Caco-2 (cell line): ENCODE measurements at regions not wholly inside any gene's neighbourhood (a gene's known extent, or its start where the extent isn't known, plus 50 kb on each side); places are given as distances from the start of the nearest gene placed in this dataset.

Experiments used
- BruUV-seq: library from RNA; stranded (reverse); fragments of 400-500 nt; replicated peaks from 2 replicates; lab custom pipeline; 2021; lab: Mats Ljungman, UMichigan
- CTCF ChIA-PET: fragments of 300-600 bp; sonication (Branson Sonifier 250); formaldehyde crosslinking; loops from one replicate; lab custom pipeline; 2022; ENCODE audit warnings: antibody characterized with exemption; lab: Charles Lee
- POLR2A ChIA-PET: fragments of 300-600 bp; sonication (Branson Sonifier 250); formaldehyde crosslinking; loops from one replicate; lab custom pipeline; 2022; ENCODE audit warnings: antibody characterized with exemption; lab: Charles Lee
- DNase-seq, 2 experiments: peaks; one replicate each; pipeline versions ENCODE4 v3.0.0 to v3.0.0-alpha.2; 2020 to 2022
- H3K27me3 ChIP-seq: replicated peaks from 2 replicates; pipeline ENCODE4 v1.6.0; 2011; ENCODE audit warnings: low read length; ENCODE audit not compliant: control insufficient read depth, insufficient read depth
- H3K36me3 ChIP-seq: 2 replicates; pipeline ENCODE4 v1.5.1; 2011; ENCODE audit warnings: low read length; ENCODE audit not compliant: control insufficient read depth, insufficient read depth
- H3K4me1 ChIP-seq: fragments of 250-450 bp; sonication (Bioruptor Pico); 2 replicates; pipeline ENCODE4 v1.5.1; 2020; ENCODE audit warnings: mild to moderate bottlenecking
- H3K4me3 ChIP-seq: 2 replicates; pipeline ENCODE4 v1.5.1; 2011; ENCODE audit warnings: low read depth, mild to moderate bottlenecking, control low read depth, low read length
- H3K9me3 ChIP-seq: fragments of 250-450 bp; sonication (Bioruptor Pico); 2 replicates; pipeline ENCODE4 v1.5.1; 2020; ENCODE audit warnings: mild to moderate bottlenecking, moderate library complexity
- H3K27ac Mint-ChIP-seq: one replicate; pipeline ENCODE4 v1.8.0; 2022; ENCODE audit warnings: mixed read lengths; ENCODE audit not compliant: unreplicated experiment
- H3K27me3 Mint-ChIP-seq: one replicate; pipeline ENCODE4 v1.8.0; 2022; ENCODE audit warnings: mixed read lengths; ENCODE audit not compliant: insufficient read depth, unreplicated experiment
- H3K36me3 Mint-ChIP-seq: one replicate; pipeline ENCODE4 v1.8.0; 2022; ENCODE audit warnings: mild to moderate bottlenecking, mixed read lengths; ENCODE audit not compliant: insufficient read depth, unreplicated experiment
- H3K4me1 Mint-ChIP-seq: one replicate; pipeline ENCODE4 v1.8.0; 2022; ENCODE audit warnings: low read depth, mixed read lengths; ENCODE audit not compliant: unreplicated experiment
- H3K4me3 Mint-ChIP-seq: one replicate; pipeline ENCODE4 v1.8.0; 2022; ENCODE audit warnings: mild to moderate bottlenecking, moderate library complexity, mixed read lengths; ENCODE audit not compliant: unreplicated experiment
- H3K9me3 Mint-ChIP-seq: one replicate; pipeline ENCODE4 v1.8.0; 2022; ENCODE audit warnings: mixed read lengths; ENCODE audit not compliant: unreplicated experiment
- intact Hi-C: fragments of 100-400 bp; cut with micrococcal nuclease; formaldehyde crosslinking; loops from one replicate; pipeline ENCODE4 v1.10.0; 2022; ENCODE audit not compliant: unreplicated experiment
- TF ChIP-seq, protein P1 (sequence below), 2 experiments: fragments of 200-600 bp in 1 of 2; IDR thresholded peaks; 1 replicate in 1 of 2; 2 replicates in 1 of 2; pipeline versions ENCODE4 v1.5.1 to v1.8.0; 2011 to 2022; ENCODE audit warnings: antibody characterized with exemption in 1 of 2, control low read depth in 1 of 2, inconsistent platforms in 1 of 2, low read depth in 1 of 2, low read length in 1 of 2, mild to moderate bottlenecking in 1 of 2, moderate library complexity in 1 of 2; ENCODE audit not compliant: insufficient read depth in 1 of 2, severe bottlenecking in 1 of 2, unreplicated experiment in 1 of 2

GRCh38 chr3:140822401-140823047 is 119.1 kb upstream of the SLC25A36 start:
- intact Hi-C loops, result no loop called here
- no peaks in the 10 kb centered on the region for H3K36me3 Mint-ChIP-seq
- no peaks in the 10 kb centered on the region for H3K27me3 Mint-ChIP-seq
- H3K4me1 Mint-ChIP-seq, result no peaks in the 10 kb centered on the region
- Histone ChIP-seq H3K4me1 (no peaks in the 10 kb centered on the region), H3K9me3 (no peaks in the 10 kb centered on the region), H3K27me3 (no peaks in the 10 kb centered on the region), H3K36me3 (no peaks in the 10 kb centered on the region), H3K4me3 (no peak overlapping the region)
- no peak overlapping the region for H3K4me3 Mint-ChIP-seq
- no peak for DNase-seq
- no peak overlapping the region for H3K27ac Mint-ChIP-seq
- CTCF ChIA-PET, result no interaction called here
- no TSS peak for BruUV-seq
- POLR2A ChIA-PET, result no interaction called here
- TF ChIP-seq, protein P1, sequence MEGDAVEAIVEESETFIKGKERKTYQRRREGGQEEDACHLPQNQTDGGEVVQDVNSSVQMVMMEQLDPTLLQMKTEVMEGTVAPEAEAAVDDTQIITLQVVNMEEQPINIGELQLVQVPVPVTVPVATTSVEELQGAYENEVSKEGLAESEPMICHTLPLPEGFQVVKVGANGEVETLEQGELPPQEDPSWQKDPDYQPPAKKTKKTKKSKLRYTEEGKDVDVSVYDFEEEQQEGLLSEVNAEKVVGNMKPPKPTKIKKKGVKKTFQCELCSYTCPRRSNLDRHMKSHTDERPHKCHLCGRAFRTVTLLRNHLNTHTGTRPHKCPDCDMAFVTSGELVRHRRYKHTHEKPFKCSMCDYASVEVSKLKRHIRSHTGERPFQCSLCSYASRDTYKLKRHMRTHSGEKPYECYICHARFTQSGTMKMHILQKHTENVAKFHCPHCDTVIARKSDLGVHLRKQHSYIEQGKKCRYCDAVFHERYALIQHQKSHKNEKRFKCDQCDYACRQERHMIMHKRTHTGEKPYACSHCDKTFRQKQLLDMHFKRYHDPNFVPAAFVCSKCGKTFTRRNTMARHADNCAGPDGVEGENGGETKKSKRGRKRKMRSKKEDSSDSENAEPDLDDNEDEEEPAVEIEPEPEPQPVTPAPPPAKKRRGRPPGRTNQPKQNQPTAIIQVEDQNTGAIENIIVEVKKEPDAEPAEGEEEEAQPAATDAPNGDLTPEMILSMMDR (IDR thresholded peaks at IDR 0.05; ENCODE audit: insufficient read depth in 1 of 2, low read depth in 1 of 2, low read length in 1 of 2, severe bottlenecking in 1 of 2, unreplicated experiment in 1 of 2), result no peak
- no peaks in the 10 kb centered on the region for H3K9me3 Mint-ChIP-seq

- H3K4me3 Mint-ChIP-seq, result no peak overlapping the region
- H3K4me1 Mint-ChIP-seq, result no peaks in the 10 kb centered on the region
- no TSS peak for BruUV-seq
- H3K4me3 ChIP-seq, result no peak overlapping the region
- H3K36me3 Mint-ChIP-seq, result no peaks in the 10 kb centered on the region
- H3K9me3 Mint-ChIP-seq, result no peaks in the 10 kb centered on the region
- TF ChIP-seq, protein P1 (IDR thresholded peaks at IDR 0.05; ENCODE audit: insufficient read depth in 1 of 2, low read depth in 1 of 2, low read length in 1 of 2, severe bottlenecking in 1 of 2, unreplicated experiment in 1 of 2), result no peak
- intact Hi-C loops, result no loop called here
- H3K27ac Mint-ChIP-seq, result no peak overlapping the region
- no peaks in the 10 kb centered on the region for H3K9me3 ChIP-seq
- H3K4me1 ChIP-seq, result no peaks in the 10 kb centered on the region
- no peak for DNase-seq
- CTCF ChIA-PET, result no interaction called here
- no peaks in the 10 kb centered on the region for H3K27me3 Mint-ChIP-seq
- POLR2A ChIA-PET, result no interaction called here
- no peaks in the 10 kb centered on the region for H3K36me3 ChIP-seq
- H3K27me3 ChIP-seq, result no peaks in the 10 kb centered on the region
These were observed 118.5 kb upstream of the SLC25A36 start for GRCh38 chr3:140823106-140823505.

GRCh38 chr3:140827894-140828293 is 113.7 kb upstream of the SLC25A36 start:
- no peak overlapping the region for H3K4me3 Mint-ChIP-seq
- no peak overlapping the region for H3K27ac Mint-ChIP-seq
- H3K36me3 Mint-ChIP-seq, result no peaks in the 10 kb centered on the region
- H3K4me3 ChIP-seq, result no peak overlapping the region
- no peaks in the 10 kb centered on the region for H3K36me3 ChIP-seq
- H3K4me1 Mint-ChIP-seq, result no peaks in the 10 kb centered on the region
- DNase-seq, result no peak
- TF ChIP-seq, protein P1 (IDR thresholded peaks at IDR 0.05; ENCODE audit: insufficient read depth in 1 of 2, low read depth in 1 of 2, low read length in 1 of 2, severe bottlenecking in 1 of 2, unreplicated experiment in 1 of 2), result no peak
- H3K27me3 Mint-ChIP-seq, result peaks cover 3% of the 10 kb centered on the region
- no peaks in the 10 kb centered on the region for H3K4me1 ChIP-seq
- BruUV-seq, result no TSS peak
- no peaks in the 10 kb centered on the region for H3K9me3 Mint-ChIP-seq
- no peaks in the 10 kb centered on the region for H3K9me3 ChIP-seq
- ChIA-PET CTCF (no interaction called here), POLR2A (no interaction called here)
- H3K27me3 ChIP-seq, result no peaks in the 10 kb centered on the region
- intact Hi-C loops, result no loop called here
